HG03378 (cell line): ENCODE measurements at regions not wholly inside any gene's neighbourhood (a gene's known extent, or its start where the extent isn't known, plus 50 kb on each side); places are given as distances from the start of the nearest gene placed in this dataset.
"Not testable (repeated sequence)": the region's sequence is repeated elsewhere in the genome, so short reads cannot be mapped to it uniquely, and the experiment has no call there.

ENCODE experiments used
- ATAC-seq: cut with Tn5 transposase; IDR thresholded peaks from one replicate; pipeline ENCODE4 v1.9.1; 2021; ENCODE audit warnings: mild to moderate bottlenecking, moderate library complexity; ENCODE audit not compliant: unreplicated experiment

DNA sequence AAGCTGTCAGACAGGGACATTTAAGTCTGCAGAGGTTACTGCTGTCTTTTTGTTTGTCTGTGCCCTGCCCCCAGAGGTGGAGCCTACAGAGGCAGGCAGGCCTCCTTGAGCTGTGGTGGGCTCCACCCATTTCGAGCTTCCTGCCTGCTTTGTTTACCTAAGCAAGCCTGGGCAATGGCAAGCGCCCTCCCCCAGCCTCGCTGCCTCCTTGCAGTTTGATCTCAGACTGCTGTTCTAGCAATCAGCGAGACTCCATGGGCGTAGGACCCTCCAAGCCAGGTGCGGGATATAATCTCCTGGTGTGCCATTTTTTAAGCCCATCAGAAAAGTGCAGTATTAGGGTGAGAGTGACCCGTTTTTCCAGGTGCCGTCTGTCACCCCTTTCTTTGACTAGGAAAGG is 53.6 kb upstream of the EDA2R start:
- not testable (repeated sequence) for ATAC-seq
